ENCODE measurements at regions not wholly inside any gene's neighbourhood (a gene's known extent, or its start where the extent isn't known, plus 50 kb on each side); places are given as distances from the start of the nearest gene placed in this dataset.

DNA sequence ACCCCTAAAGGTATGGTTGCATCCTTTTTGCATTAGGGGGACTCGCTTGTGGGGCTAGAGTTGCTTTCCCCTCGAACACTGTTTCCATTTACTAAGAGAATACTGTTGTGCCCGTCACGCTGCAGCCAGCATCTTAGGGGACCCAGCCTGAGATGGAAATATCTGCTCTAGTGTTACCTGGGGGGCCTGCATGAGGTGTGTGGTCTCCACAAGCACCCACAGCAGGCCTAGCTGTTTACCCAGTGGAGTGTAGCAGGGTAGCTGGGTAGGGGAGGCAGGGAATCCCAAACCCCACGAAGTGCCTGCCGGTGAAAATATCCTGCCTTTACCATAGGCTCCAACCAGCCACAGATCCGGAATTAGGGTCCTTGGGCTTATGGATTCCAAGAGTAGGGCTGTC is 303.6 kb downstream of the PTPRU start:
- no peak for DNase-seq (ENCODE audit: low read depth)
- no peak for TF ChIP-seq CTCF (IDR thresholded peaks at IDR 0.05; ENCODE audit: insufficient read depth, low read depth, low read length, missing control alignments)
- no peak overlapping the region for H3K4me3 ChIP-seq (ENCODE audit: low read length)

- no peak overlapping the region for H3K4me3 ChIP-seq (ENCODE audit: low read length)
- no peak for TF ChIP-seq CTCF (IDR thresholded peaks at IDR 0.05; ENCODE audit: insufficient read depth, low read depth, low read length, missing control alignments)
- DNase-seq (ENCODE audit: low read depth), result no peak
Measured at GRCh38 chr1:29538586-29538985, 302.3 kb downstream of the PTPRU start.

- H3K4me3 ChIP-seq (ENCODE audit: low read length), result no peak overlapping the region
- DNase-seq (ENCODE audit: low read depth), result no peak
- TF ChIP-seq CTCF (IDR thresholded peaks at IDR 0.05; ENCODE audit: insufficient read depth, low read depth, low read length, missing control alignments), result no peak
Measured at GRCh38 chr1:29532751-29533150, 296.4 kb downstream of the PTPRU start.

GRCh38 chr1:29532285-29532684 is 296.0 kb downstream of the PTPRU start:
- no peak overlapping the region for H3K4me3 ChIP-seq (ENCODE audit: low read length)
- no peak for DNase-seq (ENCODE audit: low read depth)
- TF ChIP-seq CTCF (IDR thresholded peaks at IDR 0.05; ENCODE audit: insufficient read depth, low read depth, low read length, missing control alignments), result no peak

DNA sequence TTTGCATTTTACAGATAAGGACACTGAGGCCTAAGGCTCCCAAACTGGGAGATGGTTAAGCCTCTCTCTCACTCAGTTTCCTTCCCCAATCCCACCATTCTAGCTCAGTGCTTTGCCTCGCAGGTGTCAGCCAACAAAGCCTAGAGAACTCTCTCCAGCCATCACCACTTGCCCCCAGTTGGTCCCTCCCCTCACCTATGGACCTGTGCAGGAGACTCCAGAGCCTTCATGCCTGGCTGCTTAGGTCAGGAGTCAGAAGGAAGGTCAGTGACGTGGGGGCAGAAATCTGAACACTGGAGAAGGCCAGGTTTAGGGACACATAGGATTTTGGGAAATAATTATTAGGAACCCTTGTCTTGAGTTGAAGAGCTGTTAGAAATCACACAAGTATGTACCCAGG is 295.3 kb downstream of the PTPRU start:
- no peak overlapping the region for H3K4me3 ChIP-seq (ENCODE audit: low read length)
- TF ChIP-seq CTCF (IDR thresholded peaks at IDR 0.05; ENCODE audit: insufficient read depth, low read depth, low read length, missing control alignments), result no peak
- no peak for DNase-seq (ENCODE audit: low read depth)

- TF ChIP-seq CTCF (IDR thresholded peaks at IDR 0.05; ENCODE audit: insufficient read depth, low read depth, low read length, missing control alignments), result no peak
- DNase-seq (ENCODE audit: low read depth), result no peak
- no peak overlapping the region for H3K4me3 ChIP-seq (ENCODE audit: low read length)
Measured at GRCh38 chr1:29529677-29530278, 293.5 kb downstream of the PTPRU start.

DNA sequence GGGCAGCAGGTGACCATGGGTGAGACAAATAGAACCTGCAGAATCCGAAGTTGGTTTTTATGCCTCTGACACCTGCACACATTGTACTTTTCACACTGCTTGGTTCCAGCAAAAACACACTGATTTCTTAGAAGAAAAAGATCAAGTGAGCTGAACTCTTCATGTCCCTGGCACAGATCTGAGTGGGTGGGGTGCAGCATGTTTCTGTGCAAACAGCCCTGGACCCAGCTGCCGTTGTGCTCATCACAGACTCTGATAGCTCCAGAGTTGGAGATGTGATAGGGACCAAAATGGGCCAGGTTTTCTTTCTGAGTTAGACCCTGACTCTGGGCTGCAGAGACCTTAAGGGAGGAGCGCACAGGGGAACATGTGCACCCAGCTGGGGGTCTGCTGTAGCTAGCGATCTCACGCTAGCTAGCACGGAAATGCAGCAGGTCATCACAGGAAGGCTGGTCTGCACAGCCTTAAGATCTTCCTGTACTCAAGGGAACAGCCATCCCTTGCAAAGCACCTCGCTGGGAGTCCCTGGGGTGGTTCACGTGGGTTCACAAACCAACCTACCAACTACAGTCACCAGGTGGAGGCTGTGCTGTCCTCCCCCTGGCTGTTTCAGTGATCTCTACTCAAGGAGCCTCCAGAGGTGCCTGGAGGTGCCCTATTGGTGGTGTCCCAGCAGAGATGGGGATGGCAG is 291.1 kb downstream of the PTPRU start:
- no peak overlapping the region for H3K4me3 ChIP-seq (ENCODE audit: low read length)
- no peak for TF ChIP-seq CTCF (IDR thresholded peaks at IDR 0.05; ENCODE audit: insufficient read depth, low read depth, low read length, missing control alignments)
- DNase-seq (ENCODE audit: low read depth), result no peak

Measured in epithelial cell of esophagus (primary cell).